ENCODE measurements at regions not wholly inside any gene's neighbourhood (a gene's known extent, or its start where the extent isn't known, plus 50 kb on each side); places are given as distances from the start of the nearest gene placed in this dataset.

GRCh38 chr13:55553701-55554100, 1587.0 kb upstream of the PRR20A start:
- Histone ChIP-seq H3K4me3 (ENCODE audit: low read length) (no peak overlapping the region), H3K9me2 (ENCODE audit: insufficient read depth, low read length) (no peaks in the 10 kb centered on the region), H3K27me3 (ENCODE audit: insufficient read depth, low read depth, low read length) (no peaks in the 10 kb centered on the region), H3K79me2 (replicated peaks; ENCODE audit: insufficient read depth, low read length) (no peaks in the 10 kb centered on the region), H3K9ac (ENCODE audit: low read length) (no peak overlapping the region), H2AFZ (ENCODE audit: low read depth, low read length) (no peak overlapping the region), H3K36me3 (ENCODE audit: insufficient read depth, low read length) (no peaks in the 10 kb centered on the region), H3K27ac (ENCODE audit: low read length) (no peak overlapping the region), H3K4me2 (ENCODE audit: low read length) (no peak overlapping the region), H3K9me3 (ENCODE audit: low read length) (no peaks in the 10 kb centered on the region), H4K20me1 (ENCODE audit: insufficient read depth) (no peaks in the 10 kb centered on the region), H3F3A (ENCODE audit: insufficient read depth, low read length, poor library complexity, severe bottlenecking) (no peaks in the 10 kb centered on the region)
- TF ChIP-seq EP300 (conservative IDR thresholded peaks at IDR 0.05; ENCODE audit: poor library complexity, severe bottlenecking) = no peak
- no peak for TF ChIP-seq TAF1 (IDR thresholded peaks at IDR 0.05; ENCODE audit: low read depth)
- no peak for TF ChIP-seq SMC3 (conservative IDR thresholded peaks at IDR 0.05; ENCODE audit: poor library complexity)
- TF ChIP-seq, protein P1, sequence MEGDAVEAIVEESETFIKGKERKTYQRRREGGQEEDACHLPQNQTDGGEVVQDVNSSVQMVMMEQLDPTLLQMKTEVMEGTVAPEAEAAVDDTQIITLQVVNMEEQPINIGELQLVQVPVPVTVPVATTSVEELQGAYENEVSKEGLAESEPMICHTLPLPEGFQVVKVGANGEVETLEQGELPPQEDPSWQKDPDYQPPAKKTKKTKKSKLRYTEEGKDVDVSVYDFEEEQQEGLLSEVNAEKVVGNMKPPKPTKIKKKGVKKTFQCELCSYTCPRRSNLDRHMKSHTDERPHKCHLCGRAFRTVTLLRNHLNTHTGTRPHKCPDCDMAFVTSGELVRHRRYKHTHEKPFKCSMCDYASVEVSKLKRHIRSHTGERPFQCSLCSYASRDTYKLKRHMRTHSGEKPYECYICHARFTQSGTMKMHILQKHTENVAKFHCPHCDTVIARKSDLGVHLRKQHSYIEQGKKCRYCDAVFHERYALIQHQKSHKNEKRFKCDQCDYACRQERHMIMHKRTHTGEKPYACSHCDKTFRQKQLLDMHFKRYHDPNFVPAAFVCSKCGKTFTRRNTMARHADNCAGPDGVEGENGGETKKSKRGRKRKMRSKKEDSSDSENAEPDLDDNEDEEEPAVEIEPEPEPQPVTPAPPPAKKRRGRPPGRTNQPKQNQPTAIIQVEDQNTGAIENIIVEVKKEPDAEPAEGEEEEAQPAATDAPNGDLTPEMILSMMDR (IDR thresholded peaks at IDR 0.05; ENCODE audit: poor library complexity, severe bottlenecking) = no peak
- no peak for TF ChIP-seq POLR2AphosphoS5 (IDR thresholded peaks at IDR 0.05)
- no peak for TF ChIP-seq EZH2 (IDR thresholded peaks at IDR 0.05; ENCODE audit: borderline replicate concordance, insufficient read depth, low read length, poor library complexity, severe bottlenecking)
- no peak for TF ChIP-seq MXI1 (conservative IDR thresholded peaks at IDR 0.05; ENCODE audit: poor library complexity, severe bottlenecking)
- TF ChIP-seq RAD21 (conservative IDR thresholded peaks at IDR 0.05) = no peak
- TF ChIP-seq REST (IDR thresholded peaks at IDR 0.05; ENCODE audit: borderline replicate concordance) = no peak

DNA sequence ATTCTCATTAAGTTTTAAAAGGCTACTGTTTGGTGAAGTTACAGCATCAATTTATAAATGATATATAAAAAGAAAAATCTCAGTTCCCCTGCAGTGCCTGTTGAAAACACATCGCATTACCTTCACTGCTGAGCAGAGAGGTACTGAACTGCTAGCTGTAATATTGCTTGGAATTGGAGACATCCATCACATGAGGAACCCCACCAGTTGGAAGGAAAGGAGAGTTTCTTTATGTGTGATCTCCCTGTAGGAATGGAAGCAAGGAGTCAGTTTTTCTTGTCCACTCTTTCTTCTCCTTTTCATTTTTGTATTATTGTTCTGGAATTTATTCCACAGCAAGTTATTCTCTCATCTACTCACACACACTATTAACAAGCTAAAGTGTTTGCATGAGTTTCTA, 1586.0 kb upstream of the PRR20A start:
- no peaks in the 10 kb centered on the region for H3K27me3 ChIP-seq (ENCODE audit: insufficient read depth, low read depth, low read length)
- TF ChIP-seq, protein P1 (IDR thresholded peaks at IDR 0.05; ENCODE audit: poor library complexity, severe bottlenecking) = no peak
- TF ChIP-seq TAF1 (IDR thresholded peaks at IDR 0.05; ENCODE audit: low read depth) (no peak), EP300 (conservative IDR thresholded peaks at IDR 0.05; ENCODE audit: poor library complexity, severe bottlenecking) (no peak), POLR2AphosphoS5 (IDR thresholded peaks at IDR 0.05) (no peak), SMC3 (conservative IDR thresholded peaks at IDR 0.05; ENCODE audit: poor library complexity) (no peak), EZH2 (IDR thresholded peaks at IDR 0.05; ENCODE audit: borderline replicate concordance, insufficient read depth, low read length, poor library complexity, severe bottlenecking) (no peak), REST (IDR thresholded peaks at IDR 0.05; ENCODE audit: borderline replicate concordance) (no peak), MXI1 (conservative IDR thresholded peaks at IDR 0.05; ENCODE audit: poor library complexity, severe bottlenecking) (no peak), RAD21 (conservative IDR thresholded peaks at IDR 0.05) (no peak)
- H3K36me3 ChIP-seq (ENCODE audit: insufficient read depth, low read length) = no peaks in the 10 kb centered on the region
- H3K9me2 ChIP-seq (ENCODE audit: insufficient read depth, low read length) = no peaks in the 10 kb centered on the region
- no peak overlapping the region for H3K9ac ChIP-seq (ENCODE audit: low read length)
- no peak overlapping the region for H2AFZ ChIP-seq (ENCODE audit: low read depth, low read length)
- H3K4me3 ChIP-seq (ENCODE audit: low read length) = no peak overlapping the region
- H3F3A ChIP-seq (ENCODE audit: insufficient read depth, low read length, poor library complexity, severe bottlenecking) = no peaks in the 10 kb centered on the region
- H3K4me2 ChIP-seq (ENCODE audit: low read length) = no peak overlapping the region
- no peaks in the 10 kb centered on the region for H3K9me3 ChIP-seq (ENCODE audit: low read length)
- H3K27ac ChIP-seq (ENCODE audit: low read length) = no peak overlapping the region
- H4K20me1 ChIP-seq (ENCODE audit: insufficient read depth) = no peaks in the 10 kb centered on the region
- no peaks in the 10 kb centered on the region for H3K79me2 ChIP-seq (replicated peaks; ENCODE audit: insufficient read depth, low read length)
